Activated CD4-positive, alpha-beta T cell treated with anti-CD3 and anti-CD28 coated beads for 24 hours (primary cell): ENCODE measurements at regions not wholly inside any gene's neighbourhood (a gene's known extent, or its start where the extent isn't known, plus 50 kb on each side); places are given as distances from the start of the nearest gene placed in this dataset.

Experiments used
- DNase-seq, 2 donors: peaks; one replicate each; pipeline ENCODE4 v3.0.0-alpha.2; 2020; ENCODE audit warnings: low read depth in 2 of 2

DNA sequence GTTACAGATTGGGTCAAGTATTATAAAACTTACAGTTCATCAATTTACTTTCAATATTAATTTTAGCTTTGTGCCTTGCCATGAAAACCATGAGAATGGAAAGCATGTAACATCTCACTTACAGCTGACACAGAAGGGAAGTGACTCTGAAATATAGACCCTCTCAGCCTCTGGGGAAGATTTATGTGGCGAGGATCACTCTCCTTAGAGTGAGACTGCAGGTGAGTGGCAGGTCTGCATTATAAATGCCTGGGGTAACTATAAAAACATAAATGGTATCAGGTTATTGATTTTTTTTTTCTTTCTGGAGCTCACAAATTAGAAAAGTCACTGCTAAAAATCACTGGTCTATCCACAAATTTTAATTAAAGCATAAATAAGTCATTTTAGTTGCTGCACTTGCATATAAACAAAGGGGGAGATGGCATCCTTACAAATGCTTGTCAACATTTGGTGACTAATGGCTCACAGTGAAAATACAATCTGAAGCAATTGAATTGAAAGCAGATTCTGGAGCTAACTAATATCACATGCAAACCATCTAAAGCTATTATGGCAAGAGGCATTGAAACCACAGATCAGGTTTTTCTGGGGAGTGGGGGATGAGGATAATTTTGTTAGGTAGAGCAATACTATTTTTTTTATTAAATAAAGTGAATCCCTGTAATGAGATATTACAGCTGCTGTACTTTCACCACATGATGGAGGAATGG lies 200.9 kb downstream of the TM2D1 start:
- no peak for DNase-seq

DNA sequence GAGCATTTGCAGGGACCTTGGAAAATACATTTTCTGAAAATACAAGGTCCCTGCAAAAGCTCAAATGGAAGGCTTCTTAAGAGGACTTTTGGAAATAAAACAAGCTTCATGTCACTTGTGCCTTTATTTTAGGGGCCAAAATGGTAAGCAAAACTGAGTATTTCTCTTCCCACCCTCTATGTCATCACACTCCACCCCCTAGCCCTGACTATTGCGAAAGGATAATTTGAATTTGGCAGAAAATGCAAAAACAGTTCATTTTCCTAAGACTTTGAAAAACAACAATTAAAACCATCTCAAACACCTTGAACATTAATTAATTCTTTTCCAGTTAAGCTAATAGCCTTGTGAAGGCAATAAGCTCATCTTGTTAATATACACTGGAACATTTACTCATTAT lies 201.7 kb downstream of the TM2D1 start:
- DNase-seq = no peak

DNA sequence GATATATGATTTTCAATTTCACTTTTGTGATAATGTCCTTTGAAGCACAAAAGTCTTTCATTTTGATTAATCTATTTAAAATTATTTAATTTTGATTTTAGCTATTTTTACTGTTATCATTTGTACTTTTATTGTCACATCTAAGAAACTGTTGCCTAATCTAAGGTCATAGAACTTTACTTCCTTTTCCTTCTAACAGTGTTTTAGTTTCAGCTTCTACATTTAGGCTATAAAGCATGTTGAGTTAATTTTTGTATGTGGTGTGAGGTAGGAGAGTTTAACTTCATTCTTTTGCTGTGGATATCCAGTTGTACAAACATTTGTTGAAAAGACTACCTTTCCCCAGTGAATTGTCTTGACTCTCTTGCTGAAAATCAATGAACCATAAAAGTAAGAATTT lies 204.5 kb downstream of the TM2D1 start:
- DNase-seq = no peak

DNA sequence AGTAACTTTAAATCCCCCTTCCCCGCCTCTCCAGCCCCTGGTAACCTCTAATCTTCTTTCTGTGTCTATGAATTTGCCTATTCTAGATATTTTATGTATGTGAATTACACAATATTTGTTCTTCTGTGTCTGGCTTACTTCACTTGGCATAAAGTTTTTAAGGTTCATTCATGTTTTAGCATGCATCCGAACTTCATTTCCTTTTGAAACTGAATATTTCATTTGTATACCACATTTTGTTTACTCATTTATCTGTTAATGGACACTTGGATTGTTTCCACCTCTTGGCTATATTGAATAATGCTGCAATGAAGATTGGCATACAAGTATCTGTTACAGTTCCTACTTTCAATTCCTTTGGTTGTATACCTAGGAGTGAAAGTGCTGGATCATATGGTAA lies 205.3 kb downstream of the TM2D1 start:
- no peak for DNase-seq

DNA sequence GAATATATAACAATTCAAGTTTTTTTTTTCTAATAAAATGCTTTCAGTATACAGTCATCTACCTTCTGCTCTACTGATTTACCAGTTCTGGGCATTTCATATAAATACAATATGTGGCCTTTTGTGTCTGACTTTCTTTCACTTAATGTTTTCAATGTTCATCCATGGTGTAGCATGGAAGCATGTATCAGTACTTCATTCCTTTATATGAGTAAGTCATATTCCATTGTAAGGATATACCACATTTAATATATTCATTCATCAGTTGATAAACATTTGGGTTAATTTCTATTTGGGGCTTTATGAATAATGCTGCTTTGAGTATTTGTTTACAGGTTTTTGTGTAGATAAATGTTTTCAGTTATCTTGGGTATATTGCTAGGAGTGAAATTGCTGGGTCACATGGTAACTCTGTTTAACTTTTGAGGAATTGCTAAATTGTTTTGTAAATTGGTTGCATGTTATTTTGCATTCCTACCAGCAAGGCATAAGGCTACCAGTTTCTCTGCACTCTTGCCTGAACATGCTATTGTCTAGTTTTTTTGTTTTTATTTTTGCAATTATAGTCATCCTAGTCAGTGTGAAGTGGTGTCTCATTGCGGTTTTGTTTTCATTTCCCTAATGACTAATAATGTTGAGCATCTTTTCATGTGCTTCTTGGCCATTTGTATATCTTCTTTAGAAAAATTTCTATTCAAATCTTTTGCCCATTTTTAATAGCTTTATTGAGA lies 206.1 kb downstream of the TM2D1 start:
- no peak for DNase-seq

DNA sequence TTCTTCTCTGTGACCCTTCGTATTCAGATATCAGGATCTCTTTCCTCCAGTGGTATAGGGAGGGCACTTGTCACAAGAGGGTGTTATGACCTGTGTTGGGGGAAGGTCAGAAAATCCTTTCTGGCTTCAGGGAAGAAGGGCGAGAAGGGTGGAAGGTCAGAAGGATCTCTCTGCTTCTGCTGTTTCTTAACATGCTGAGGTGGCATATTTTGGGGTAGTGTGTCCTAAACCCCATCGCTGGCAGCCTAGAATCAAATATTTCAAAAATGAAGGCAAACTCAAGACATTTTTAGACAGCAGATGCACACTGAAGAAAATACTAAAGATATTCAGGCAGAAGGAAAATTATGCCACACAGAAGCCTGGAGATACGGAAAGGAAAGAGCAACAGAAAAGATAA lies 207.6 kb downstream of the TM2D1 start:
- no peak for DNase-seq

DNA sequence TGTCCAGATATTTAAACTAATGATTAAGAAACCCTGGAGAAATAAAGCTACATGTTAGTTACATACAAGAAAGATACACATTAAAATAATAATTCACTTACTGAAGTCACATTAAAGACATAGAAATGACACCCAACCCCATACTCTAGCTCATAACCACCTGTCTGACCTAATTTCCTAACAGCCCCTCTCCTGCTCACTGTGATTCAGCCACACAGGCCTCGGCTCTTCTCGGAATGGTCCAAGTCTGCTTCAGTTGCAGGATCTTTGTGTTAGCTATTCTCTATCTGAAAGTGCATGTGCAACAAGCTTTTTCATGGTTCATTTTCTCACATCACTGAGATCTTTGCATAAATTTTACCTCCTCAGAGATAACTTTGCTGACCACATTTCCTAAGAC lies 209.8 kb downstream of the TM2D1 start:
- no peak for DNase-seq
